DOHH2 (cell line): ENCODE measurements at regions not wholly inside any gene's neighbourhood (a gene's known extent, or its start where the extent isn't known, plus 50 kb on each side); places are given as distances from the start of the nearest gene placed in this dataset.

Experiments
- H3F3A ChIP-seq: fragments of 200-600 bp; sonication (generic), shearing (Covaris generic); 2 replicates; pipeline ENCODE4 v1.6.0; 2016; ENCODE audit warnings: antibody characterized with exemption, mild to moderate bottlenecking; ENCODE audit not compliant: control insufficient read depth, insufficient read depth
- H3K27ac ChIP-seq: fragments of 200-600 bp; sonication (generic); 2 replicates; pipeline ENCODE4 v1.5.1; 2014; ENCODE audit warnings: low read depth, mild to moderate bottlenecking, low read length, moderate library complexity
- H3K27me3 ChIP-seq: fragments of 200-600 bp; sonication (generic); 2 replicates; pipeline ENCODE4 v1.6.1; 2014; ENCODE audit warnings: mild to moderate bottlenecking, low read length, mixed read lengths; ENCODE audit not compliant: control insufficient read depth
- H3K36me3 ChIP-seq: fragments of 200-600 bp; sonication (generic); 2 replicates; pipeline ENCODE4 v1.6.1; 2014; ENCODE audit warnings: mild to moderate bottlenecking, low read length, moderate library complexity, mixed read lengths; ENCODE audit not compliant: control insufficient read depth
- H3K4me1 ChIP-seq: fragments of 200-600 bp; sonication (generic); 2 replicates; pipeline ENCODE4 v1.6.1; 2014; ENCODE audit warnings: mild to moderate bottlenecking, low read length, mixed read lengths; ENCODE audit not compliant: control insufficient read depth
- H3K4me2 ChIP-seq: fragments of 200-600 bp; sonication (generic); 2 replicates; pipeline ENCODE4 v1.6.0; 2014; ENCODE audit warnings: mild to moderate bottlenecking, low read length, moderate library complexity
- H3K4me3 ChIP-seq: fragments of 200-600 bp; sonication (generic); 2 replicates; pipeline ENCODE4 v1.5.1; 2014; ENCODE audit warnings: mild to moderate bottlenecking, low read length, mixed read lengths
- H3K79me2 ChIP-seq: fragments of 200-600 bp; sonication (generic); 2 replicates; pipeline ENCODE4 v1.6.1; 2014; ENCODE audit warnings: mild to moderate bottlenecking, low read length, mixed read lengths; ENCODE audit not compliant: control insufficient read depth
- H3K9me2 ChIP-seq: fragments of 200-600 bp; sonication (generic); replicated peaks from 2 replicates; pipeline ENCODE4 v1.6.1; 2014; ENCODE audit warnings: mild to moderate bottlenecking, low read length, mixed read lengths; ENCODE audit not compliant: control insufficient read depth
- H3K9me3 ChIP-seq: fragments of 200-600 bp; sonication (generic); 2 replicates; pipeline ENCODE4 v1.6.1; 2014; ENCODE audit warnings: antibody characterized with exemption, low read length, mixed read lengths; ENCODE audit not compliant: control insufficient read depth, insufficient read depth
- H4K20me1 ChIP-seq: fragments of 200-600 bp; sonication (generic); 2 replicates; pipeline ENCODE4 v1.6.0; 2014; ENCODE audit warnings: low read depth, mild to moderate bottlenecking, antibody characterized with exemption, low read length, moderate library complexity; ENCODE audit not compliant: control insufficient read depth, insufficient read depth
- CTCF ChIP-seq: fragments of 200-600 bp; sonication (generic); IDR thresholded peaks from one replicate; pipeline ENCODE4 v1.5.1; 2014; ENCODE audit warnings: antibody characterized with exemption, mild to moderate bottlenecking, low read depth, low read length; ENCODE audit not compliant: poor library complexity, severe bottlenecking
- EZH2phosphoT487 ChIP-seq: fragments of 200-600 bp; sonication (generic); IDR thresholded peaks from 2 replicates; pipeline ENCODE4 v1.6.1; 2017; ENCODE audit warnings: borderline replicate concordance, mild to moderate bottlenecking, antibody characterized with exemption, low read length, moderate library complexity, mixed read lengths

GRCh38 chr2:175442441-175442840, 260.9 kb upstream of the ATP5MC3 start:
- no peaks in the 10 kb centered on the region for H3K79me2 ChIP-seq
- H3K9me2 ChIP-seq = no peaks in the 10 kb centered on the region
- no peaks in the 10 kb centered on the region for H3K36me3 ChIP-seq
- H3K27ac ChIP-seq = no peak overlapping the region
- H3F3A ChIP-seq = no peaks in the 10 kb centered on the region
- H3K4me1 ChIP-seq = no peaks in the 10 kb centered on the region
- H4K20me1 ChIP-seq = no peaks in the 10 kb centered on the region
- no peak overlapping the region for H3K4me2 ChIP-seq
- no peaks in the 10 kb centered on the region for H3K9me3 ChIP-seq
- no peak overlapping the region for H3K4me3 ChIP-seq
- TF ChIP-seq CTCF (no peak), EZH2phosphoT487 (no peak)
- H3K27me3 ChIP-seq = no peaks in the 10 kb centered on the region

GRCh38 chr2:175441181-175441761, 259.8 kb upstream of the ATP5MC3 start:
- Histone ChIP-seq H3K36me3 (no peaks in the 10 kb centered on the region), H3K9me3 (no peaks in the 10 kb centered on the region), H3F3A (no peaks in the 10 kb centered on the region), H3K4me1 (no peaks in the 10 kb centered on the region), H3K27ac (no peak overlapping the region), H3K4me2 (no peak overlapping the region), H3K4me3 (no peak overlapping the region), H3K79me2 (no peaks in the 10 kb centered on the region), H4K20me1 (no peaks in the 10 kb centered on the region), H3K27me3 (no peaks in the 10 kb centered on the region), H3K9me2 (no peaks in the 10 kb centered on the region)
- TF ChIP-seq EZH2phosphoT487 = no peak
- TF ChIP-seq CTCF = no peak

- no peak for TF ChIP-seq CTCF
- no peak for TF ChIP-seq EZH2phosphoT487
- H3K27me3 ChIP-seq = no peaks in the 10 kb centered on the region
Measured at GRCh38 chr2:175439416-175439815, 257.9 kb upstream of the ATP5MC3 start.

GRCh38 chr2:175437167-175437566, 255.7 kb upstream of the ATP5MC3 start:
- Histone ChIP-seq H3K27ac (no peak overlapping the region), H3F3A (no peaks in the 10 kb centered on the region), H3K79me2 (no peaks in the 10 kb centered on the region), H3K9me3 (no peaks in the 10 kb centered on the region), H3K27me3 (no peaks in the 10 kb centered on the region), H3K36me3 (no peaks in the 10 kb centered on the region), H3K9me2 (no peaks in the 10 kb centered on the region), H4K20me1 (no peaks in the 10 kb centered on the region), H3K4me3 (no peak overlapping the region), H3K4me1 (no peaks in the 10 kb centered on the region), H3K4me2 (no peak overlapping the region)
- TF ChIP-seq EZH2phosphoT487 = no peak
- TF ChIP-seq CTCF = no peak

More at GRCh38 chr2:175439416-175439815, 257.9 kb upstream of the ATP5MC3 start:
- Histone ChIP-seq H3K4me1 (no peaks in the 10 kb centered on the region), H3K9me3 (no peaks in the 10 kb centered on the region), H3K4me2 (no peak overlapping the region), H3F3A (no peaks in the 10 kb centered on the region), H3K4me3 (no peak overlapping the region), H3K36me3 (no peaks in the 10 kb centered on the region), H4K20me1 (no peaks in the 10 kb centered on the region), H3K9me2 (no peaks in the 10 kb centered on the region), H3K27ac (no peak overlapping the region), H3K79me2 (no peaks in the 10 kb centered on the region)
